Neural cell (in vitro differentiated cells): ENCODE measurements at regions not wholly inside any gene's neighbourhood (a gene's known extent, or its start where the extent isn't known, plus 50 kb on each side); places are given as distances from the start of the nearest gene placed in this dataset.
A peak's percentile ranks its signal among the peaks of the same experiment; 100 is the strongest.

Experiments used
- H2AFZ ChIP-seq: fragments of 200-600, 300-800 bp; sonication (generic), shearing (Covaris generic); 2 replicates; pipeline ENCODE4 v1.6.0; 2014; ENCODE audit warnings: low read depth, mild to moderate bottlenecking, antibody characterized with exemption, low read length, moderate library complexity
- H3F3A ChIP-seq: fragments of 200-600 bp; shearing (Covaris generic); 2 replicates; pipeline ENCODE4 v1.6.1; 2016; ENCODE audit warnings: mild to moderate bottlenecking, moderate library complexity, mixed read lengths, antibody characterized with exemption, low read length; ENCODE audit not compliant: insufficient read depth, poor library complexity, severe bottlenecking
- H3K27ac ChIP-seq: fragments of 200-600, 300-800 bp; sonication (generic), shearing (Covaris generic); 2 replicates; pipeline ENCODE4 v1.5.1; 2014; ENCODE audit warnings: mild to moderate bottlenecking, low read length, moderate library complexity
- H3K27me3 ChIP-seq: fragments of 300-800, 200-600 bp; sonication (generic), shearing (Covaris generic); 2 replicates; pipeline ENCODE4 v1.6.0; 2014; ENCODE audit warnings: mild to moderate bottlenecking, low read depth, low read length, moderate library complexity; ENCODE audit not compliant: insufficient read depth
- H3K36me3 ChIP-seq: fragments of 300-800, 200-600 bp; sonication (generic), shearing (Covaris generic); 2 replicates; pipeline ENCODE4 v1.5.1; 2014; ENCODE audit warnings: mild to moderate bottlenecking, antibody characterized with exemption, low read length, moderate library complexity; ENCODE audit not compliant: insufficient read depth
- H3K4me2 ChIP-seq: fragments of 300-800, 200-600 bp; sonication (generic), shearing (Covaris generic); 2 replicates; pipeline ENCODE4 v1.6.0; 2014; ENCODE audit warnings: mild to moderate bottlenecking, low read length
- H3K4me3 ChIP-seq: fragments of 300-800, 200-600 bp; sonication (generic), shearing (Covaris generic); 2 replicates; pipeline ENCODE4 v1.5.1; 2014; ENCODE audit warnings: mild to moderate bottlenecking, low read length, moderate library complexity
- H3K79me2 ChIP-seq: fragments of 200-600 bp; shearing (Covaris generic); replicated peaks from 2 replicates; pipeline ENCODE4 v1.6.0; 2014; ENCODE audit warnings: mild to moderate bottlenecking, low read length, moderate library complexity; ENCODE audit not compliant: insufficient read depth
- H3K9ac ChIP-seq: fragments of 300-800, 200-600 bp; sonication (generic), shearing (Covaris generic); 2 replicates; pipeline ENCODE4 v1.6.1; 2016; ENCODE audit warnings: mild to moderate bottlenecking, low read length, mixed read lengths
- H3K9me2 ChIP-seq: fragments of 200-600 bp; shearing (Covaris generic); 2 replicates; pipeline ENCODE4 v1.6.1; 2016; ENCODE audit warnings: mild to moderate bottlenecking, low read length, mixed read lengths; ENCODE audit not compliant: insufficient read depth
- H3K9me3 ChIP-seq: fragments of 200-600, 300-800 bp; sonication (generic), shearing (Covaris generic); 2 replicates; pipeline ENCODE4 v1.6.1; 2016; ENCODE audit warnings: mild to moderate bottlenecking, mixed run types, low read length, moderate library complexity, mixed read lengths
- H4K20me1 ChIP-seq: fragments of 200-600 bp; shearing (Covaris generic); 2 replicates; pipeline ENCODE4 v1.6.1; 2016; ENCODE audit warnings: mild to moderate bottlenecking, mixed run types; ENCODE audit not compliant: insufficient read depth
- CTCF ChIP-seq: fragments of 450-650 bp; IDR thresholded peaks from 2 replicates; pipeline ENCODE4 v1.5.1; 2014; ENCODE audit warnings: antibody characterized with exemption, mild to moderate bottlenecking, moderate library complexity; ENCODE audit not compliant: poor library complexity, severe bottlenecking
- EP300 ChIP-seq: fragments of 450-650 bp; conservative IDR thresholded peaks from 2 replicates; pipeline ENCODE4 v1.6.1; 2014; ENCODE audit warnings: antibody characterized with exemption, mild to moderate bottlenecking, moderate library complexity; ENCODE audit not compliant: poor library complexity, severe bottlenecking
- EZH2 ChIP-seq: fragments of 200-600, 300-800 bp; shearing (Covaris generic), sonication (generic); IDR thresholded peaks from 2 replicates; pipeline ENCODE4 v1.6.1; 2014; ENCODE audit warnings: antibody characterized with exemption, low read length, borderline replicate concordance, mild to moderate bottlenecking; ENCODE audit not compliant: insufficient read depth, poor library complexity, severe bottlenecking
- MXI1 ChIP-seq: fragments of 450-650 bp; conservative IDR thresholded peaks from 2 replicates; pipeline ENCODE4 v1.6.1; 2014; ENCODE audit warnings: antibody characterized with exemption, mild to moderate bottlenecking; ENCODE audit not compliant: poor library complexity, severe bottlenecking
- POLR2AphosphoS5 ChIP-seq: IDR thresholded peaks from 2 replicates; pipeline ENCODE4 v1.6.1; 2012
- RAD21 ChIP-seq: fragments of 450-650 bp; conservative IDR thresholded peaks from 2 replicates; pipeline ENCODE4 v1.6.1; 2014; ENCODE audit warnings: antibody characterized with exemption, mild to moderate bottlenecking, moderate library complexity
- REST ChIP-seq: IDR thresholded peaks from 2 replicates; pipeline ENCODE4 v1.6.1; 2012; ENCODE audit warnings: borderline replicate concordance
- SMC3 ChIP-seq: fragments of 450-650 bp; conservative IDR thresholded peaks from 2 replicates; pipeline ENCODE4 v1.6.1; 2014; ENCODE audit warnings: antibody characterized with exemption, mild to moderate bottlenecking, moderate library complexity; ENCODE audit not compliant: poor library complexity
- TAF1 ChIP-seq: IDR thresholded peaks from 2 replicates; pipeline ENCODE4 v1.6.1; 2012; ENCODE audit warnings: low read depth

GRCh38 chr3:10708216-10708893, 107.7 kb upstream of the SLC6A11 start:
- Histone ChIP-seq H3K36me3 (no peaks in the 10 kb centered on the region), H3F3A (no peaks in the 10 kb centered on the region), H4K20me1 (no peaks in the 10 kb centered on the region), H3K27me3 (peaks cover 17% of the 10 kb centered on the region), H3K9me3 (no peaks in the 10 kb centered on the region), H3K4me2 (no peak overlapping the region), H3K9me2 (no peaks in the 10 kb centered on the region), H3K27ac (no peak overlapping the region), H3K79me2 (no peaks in the 10 kb centered on the region), H3K4me3 (peak overlapping the region; percentile 57), H3K9ac (peak overlapping the region; percentile 42), H2AFZ (no peak overlapping the region)
- TF ChIP-seq REST (no peak), EP300 (no peak), EZH2 (no peak), SMC3 (no peak), TAF1 (no peak), POLR2AphosphoS5 (no peak), MXI1 (no peak), RAD21 (no peak)

- Histone ChIP-seq H3K27me3 (peaks cover 17% of the 10 kb centered on the region), H3K4me3 (no peak overlapping the region), H3K9ac (no peak overlapping the region), H3K4me2 (no peak overlapping the region), H3K27ac (no peak overlapping the region), H3F3A (no peaks in the 10 kb centered on the region), H4K20me1 (no peaks in the 10 kb centered on the region), H3K9me2 (no peaks in the 10 kb centered on the region), H2AFZ (no peak overlapping the region), H3K9me3 (no peaks in the 10 kb centered on the region), H3K79me2 (no peaks in the 10 kb centered on the region), H3K36me3 (no peaks in the 10 kb centered on the region)
- TF ChIP-seq EP300 (no peak), SMC3 (no peak), RAD21 (peak; percentile 39)
Measured at GRCh38 chr3:10709110-10709781, 106.8 kb upstream of the SLC6A11 start.

GRCh38 chr3:10712121-10712520, 103.9 kb upstream of the SLC6A11 start:
- Histone ChIP-seq H3K36me3 (no peaks in the 10 kb centered on the region), H4K20me1 (no peaks in the 10 kb centered on the region), H3K9me2 (no peaks in the 10 kb centered on the region), H3K4me3 (no peak overlapping the region), H3K27me3 (peaks cover 2% of the 10 kb centered on the region), H3F3A (no peaks in the 10 kb centered on the region), H3K27ac (no peak overlapping the region), H2AFZ (no peak overlapping the region), H3K9me3 (no peaks in the 10 kb centered on the region), H3K79me2 (no peaks in the 10 kb centered on the region), H3K4me2 (no peak overlapping the region), H3K9ac (no peak overlapping the region)
- TF ChIP-seq TAF1, result no peak
- no peak for TF ChIP-seq SMC3
- TF ChIP-seq EP300, result no peak
- TF ChIP-seq CTCF, result no peak
- no peak for TF ChIP-seq MXI1
- TF ChIP-seq RAD21, result no peak
- no peak for TF ChIP-seq POLR2AphosphoS5
- no peak for TF ChIP-seq REST
- TF ChIP-seq EZH2, result no peak
